ENCODE measurements at regions not wholly inside any gene's neighbourhood (a gene's known extent, or its start where the extent isn't known, plus 50 kb on each side); places are given as distances from the start of the nearest gene placed in this dataset.

DNA sequence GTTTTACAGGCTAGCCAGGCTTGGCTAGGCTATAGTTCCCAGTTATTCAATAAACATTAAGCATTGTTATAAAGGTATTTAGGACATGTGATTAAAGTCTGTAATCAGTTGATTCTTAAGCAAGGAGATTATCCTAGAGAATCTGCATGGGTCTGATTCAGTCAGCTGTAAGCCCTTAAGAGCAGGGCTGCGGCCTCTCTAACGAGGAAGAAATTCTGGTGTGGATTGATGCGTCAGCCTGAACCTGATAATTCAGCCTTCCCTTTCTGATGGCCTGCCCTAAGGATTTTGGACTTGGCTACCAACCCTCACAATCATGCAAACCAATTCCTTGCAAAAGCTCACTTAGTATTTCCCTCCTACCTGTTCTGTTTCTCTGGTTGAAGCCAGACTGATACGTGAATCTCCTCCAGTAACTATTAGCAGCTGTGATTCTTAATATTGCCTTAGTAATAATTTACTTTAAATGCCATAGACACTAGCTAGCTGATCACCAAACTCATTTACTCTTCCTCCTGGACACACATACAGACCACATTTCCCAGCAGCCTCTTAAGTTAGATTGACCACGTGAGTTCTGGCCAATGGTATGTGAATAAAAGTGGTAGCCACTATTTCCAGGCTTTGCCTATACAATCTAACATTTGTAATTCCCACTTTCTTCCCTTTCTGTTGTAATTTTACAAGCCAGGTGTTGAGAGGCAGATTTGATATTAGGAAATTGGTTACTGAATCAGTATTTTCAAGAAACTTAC lies 678.0 kb upstream of the INTU start:
- no peak for DNase-seq
- Mint-ChIP-seq H3K9me3 (peaks cover 2% of the 10 kb centered on the region), H3K4me3 (no peak overlapping the region), H3K4me1 (ENCODE audit: low read depth) (no peaks in the 10 kb centered on the region), H3K36me3 (ENCODE audit: low read depth) (no peaks in the 10 kb centered on the region), H3K27ac (no peak overlapping the region), H3K27me3 (ENCODE audit: low read depth) (no peaks in the 10 kb centered on the region)
- intact Hi-C loops (cut with micrococcal nuclease), result no loop called here
- CTCF ChIA-PET, result no interaction called here

DNA sequence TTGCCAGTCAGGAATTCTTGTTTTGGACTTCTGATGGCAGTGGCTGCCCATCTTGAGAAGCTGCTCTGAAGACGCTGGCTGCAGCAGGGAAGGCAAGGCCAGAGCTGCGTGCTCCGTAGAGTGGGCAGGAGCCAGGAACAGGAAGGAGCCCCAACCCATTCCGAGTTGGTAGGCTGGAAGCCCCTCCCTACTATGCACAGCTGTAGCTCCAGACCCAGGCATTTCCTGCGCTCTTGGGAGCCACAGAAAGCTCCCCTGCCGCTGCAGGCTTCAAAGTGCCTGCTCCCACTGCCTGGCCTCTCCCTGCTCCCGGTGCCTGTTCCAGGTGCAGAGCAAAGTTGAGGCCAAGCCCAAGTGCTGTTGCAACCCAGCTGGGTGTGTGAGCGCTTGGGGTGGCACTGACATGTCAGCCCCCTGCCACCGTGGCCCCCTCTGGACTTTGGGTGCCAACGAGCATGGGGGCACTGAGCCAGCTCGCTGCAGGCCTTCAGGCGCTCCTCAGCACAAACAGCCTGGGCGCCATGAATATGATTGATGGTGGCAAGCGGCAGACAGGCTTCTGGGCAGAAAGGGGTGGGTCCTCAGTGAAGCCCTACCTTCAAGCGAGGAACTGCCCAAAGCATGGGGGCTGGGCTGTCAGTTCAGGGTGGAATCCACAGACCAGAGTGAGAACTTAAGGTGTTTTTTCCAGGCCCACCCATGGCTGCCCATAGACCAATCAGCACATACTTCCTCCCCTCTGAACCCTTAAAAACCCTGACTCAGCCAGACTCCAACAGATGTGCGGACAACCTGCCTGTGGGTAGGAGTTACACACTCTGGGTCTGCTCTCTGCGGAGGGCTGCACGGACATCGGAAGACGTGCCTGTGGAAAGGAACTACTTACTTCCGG lies 677.2 kb upstream of the INTU start:
- no peaks in the 10 kb centered on the region for H3K36me3 Mint-ChIP-seq (ENCODE audit: low read depth)
- H3K27me3 Mint-ChIP-seq (ENCODE audit: low read depth), result no peaks in the 10 kb centered on the region
- H3K27ac Mint-ChIP-seq, result no peak overlapping the region
- intact Hi-C loops (cut with micrococcal nuclease), result no loop called here
- no peaks in the 10 kb centered on the region for H3K4me1 Mint-ChIP-seq (ENCODE audit: low read depth)
- CTCF ChIA-PET, result no interaction called here
- H3K9me3 Mint-ChIP-seq, result peaks cover 2% of the 10 kb centered on the region
- DNase-seq, result no peak
- H3K4me3 Mint-ChIP-seq, result no peak overlapping the region

DNA sequence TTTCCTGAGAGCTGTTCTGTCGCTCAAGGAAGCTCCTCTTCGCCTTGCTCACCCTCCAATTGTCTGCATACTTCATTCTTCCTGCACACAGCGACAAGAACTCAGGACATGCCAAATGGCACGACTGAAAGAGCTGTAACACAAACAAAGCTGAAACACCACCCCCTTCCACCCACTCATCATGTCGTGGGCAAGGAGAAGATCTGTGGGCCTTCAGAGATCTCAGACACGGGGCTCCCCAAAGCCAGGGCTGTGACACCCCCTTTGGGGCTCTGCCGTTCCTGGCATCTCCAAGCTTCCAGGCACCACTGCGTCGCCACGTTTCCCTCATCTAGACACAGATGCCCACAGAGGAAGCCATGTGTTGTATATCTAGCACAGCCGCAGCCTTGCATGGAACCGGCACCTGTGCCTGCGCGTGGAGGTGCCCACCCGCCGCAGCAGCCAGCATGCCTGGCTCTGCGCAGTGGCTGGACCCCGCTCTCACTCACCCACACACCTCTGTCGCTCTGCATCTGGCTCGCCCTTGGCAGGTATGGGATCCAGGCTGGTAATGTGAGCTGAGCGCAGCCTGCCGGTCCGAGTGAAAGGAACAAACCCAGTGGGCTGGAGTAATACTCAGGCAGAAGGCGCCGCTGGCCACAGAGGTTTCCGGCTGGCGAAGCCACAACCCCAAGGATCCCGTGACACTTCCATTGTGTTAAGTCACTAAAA lies 676.4 kb upstream of the INTU start:
- no peaks in the 10 kb centered on the region for H3K36me3 Mint-ChIP-seq (ENCODE audit: low read depth)
- intact Hi-C loops (cut with micrococcal nuclease), result no loop called here
- DNase-seq, result no peak
- H3K4me3 Mint-ChIP-seq, result no peak overlapping the region
- H3K27ac Mint-ChIP-seq, result no peak overlapping the region
- CTCF ChIA-PET, result no interaction called here
- no peaks in the 10 kb centered on the region for H3K4me1 Mint-ChIP-seq (ENCODE audit: low read depth)
- H3K27me3 Mint-ChIP-seq (ENCODE audit: low read depth), result no peaks in the 10 kb centered on the region
- peaks cover 2% of the 10 kb centered on the region for H3K9me3 Mint-ChIP-seq

DNA sequence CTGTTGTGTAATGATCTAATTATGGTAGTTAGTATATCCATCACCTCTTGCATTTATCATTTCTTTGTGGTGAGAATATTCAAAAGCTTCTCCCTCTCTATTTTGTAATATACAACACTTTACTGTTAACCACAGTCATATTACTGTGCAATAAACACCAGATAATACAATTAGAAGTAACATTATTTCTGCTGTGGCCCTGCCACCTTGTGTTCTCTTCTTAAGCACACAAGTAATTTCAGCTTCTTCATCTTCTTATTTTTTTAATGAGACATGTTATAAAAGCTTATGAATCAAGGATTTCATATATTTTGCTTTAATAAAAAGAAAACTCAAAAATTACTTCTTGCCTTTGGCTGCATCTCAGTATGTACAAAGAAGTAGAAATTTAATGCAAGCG lies 675.2 kb upstream of the INTU start:
- DNase-seq, result no peak
- H3K27me3 Mint-ChIP-seq (ENCODE audit: low read depth), result no peaks in the 10 kb centered on the region
- H3K9me3 Mint-ChIP-seq, result no peaks in the 10 kb centered on the region
- no peak overlapping the region for H3K27ac Mint-ChIP-seq
- H3K4me1 Mint-ChIP-seq (ENCODE audit: low read depth), result no peaks in the 10 kb centered on the region
- CTCF ChIA-PET, result interaction anchor here (0.6 kb wide), 1 partner anchor 770 kb away, joined by 3 read pairs; no protein-coding TSS in a partner anchor
- intact Hi-C loops (cut with micrococcal nuclease), result no loop called here
- no peak overlapping the region for H3K4me3 Mint-ChIP-seq
- no peaks in the 10 kb centered on the region for H3K36me3 Mint-ChIP-seq (ENCODE audit: low read depth)

DNA sequence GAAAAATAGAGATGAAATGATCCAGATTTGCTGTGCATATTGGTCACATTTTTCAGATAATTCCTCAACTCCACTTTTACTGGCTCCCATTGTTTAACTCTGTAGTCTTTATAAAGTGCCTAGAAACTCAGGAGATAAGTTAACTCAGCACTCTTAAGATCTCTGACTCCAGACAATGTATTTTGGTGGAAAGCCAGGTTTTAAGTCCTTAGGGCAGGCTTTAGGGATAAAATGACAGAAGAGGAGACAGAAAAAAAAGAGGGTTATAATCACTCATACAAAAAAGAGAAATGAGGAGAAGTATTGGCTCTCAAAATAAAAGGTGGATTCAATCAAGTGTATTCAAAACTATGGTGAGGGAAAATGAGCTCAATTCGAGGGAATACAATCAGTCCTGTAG lies 674.8 kb upstream of the INTU start:
- Mint-ChIP-seq H3K36me3 (ENCODE audit: low read depth) (no peaks in the 10 kb centered on the region), H3K4me3 (no peak overlapping the region), H3K9me3 (no peaks in the 10 kb centered on the region), H3K27ac (no peak overlapping the region), H3K27me3 (ENCODE audit: low read depth) (no peaks in the 10 kb centered on the region), H3K4me1 (ENCODE audit: low read depth) (no peaks in the 10 kb centered on the region)
- intact Hi-C loops (cut with micrococcal nuclease), result no loop called here
- CTCF ChIA-PET, result no interaction called here
- no peak for DNase-seq

DNA sequence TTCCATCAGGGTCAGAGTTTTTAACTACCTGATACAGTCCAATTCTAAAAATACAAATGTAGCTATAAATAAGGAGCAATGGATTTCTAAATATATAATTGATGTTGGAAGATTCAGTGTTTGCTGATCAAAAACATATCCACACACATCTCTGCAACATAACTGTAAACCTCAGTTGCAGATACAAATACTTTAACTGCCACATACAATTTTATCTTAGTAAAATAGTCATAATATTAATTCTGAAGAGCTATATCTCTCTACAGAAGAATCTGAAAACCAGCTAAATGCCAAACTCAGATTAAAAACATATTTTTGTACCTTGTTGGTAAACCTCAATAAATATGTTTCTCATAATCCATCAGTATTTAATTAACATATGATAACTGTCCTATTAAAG lies 674.3 kb upstream of the INTU start:
- Mint-ChIP-seq H3K27me3 (ENCODE audit: low read depth) (no peaks in the 10 kb centered on the region), H3K4me1 (ENCODE audit: low read depth) (no peaks in the 10 kb centered on the region), H3K4me3 (no peak overlapping the region), H3K9me3 (no peaks in the 10 kb centered on the region), H3K27ac (no peak overlapping the region), H3K36me3 (ENCODE audit: low read depth) (no peaks in the 10 kb centered on the region)
- CTCF ChIA-PET, result interaction anchor here (0.5 kb wide), 1 partner anchor 310 kb away, joined by 3 read pairs; no protein-coding TSS in a partner anchor
- no peak for DNase-seq
- intact Hi-C loops (cut with micrococcal nuclease), result no loop called here

DNA sequence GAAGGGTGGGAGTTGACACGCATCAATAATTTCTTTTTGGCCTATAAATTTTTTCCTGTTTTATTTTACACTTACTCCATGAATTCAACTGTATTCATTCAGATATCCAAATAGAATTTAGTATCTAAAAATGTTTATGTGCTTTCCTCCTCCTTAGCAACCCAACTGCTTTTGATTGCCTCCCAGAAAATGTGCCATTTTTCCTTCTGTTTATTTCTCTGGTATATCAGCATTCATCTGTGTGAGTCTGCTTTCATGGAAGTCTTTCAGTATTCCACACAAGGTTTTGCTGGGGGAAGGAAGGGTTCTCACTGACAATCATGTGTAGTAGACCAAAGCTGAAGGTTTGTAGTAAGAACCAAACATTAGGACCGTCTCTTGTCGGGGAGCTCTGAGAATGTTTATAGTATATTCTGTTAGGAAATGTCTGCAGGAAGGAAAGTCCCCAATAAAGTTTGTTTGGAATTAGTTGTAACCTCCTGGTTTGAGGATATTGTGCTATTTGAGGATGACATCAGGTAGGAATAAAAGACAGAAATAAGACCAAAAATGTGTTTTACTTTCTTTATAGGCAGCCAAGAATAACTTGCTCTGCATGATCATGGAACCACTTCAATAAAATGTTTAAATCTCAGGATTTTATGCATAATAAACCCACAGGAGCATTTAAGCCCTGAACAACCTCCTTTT lies 673.6 kb upstream of the INTU start:
- CTCF ChIA-PET, result no interaction called here
- H3K9me3 Mint-ChIP-seq, result no peaks in the 10 kb centered on the region
- no peaks in the 10 kb centered on the region for H3K36me3 Mint-ChIP-seq (ENCODE audit: low read depth)
- DNase-seq, result no peak
- H3K27ac Mint-ChIP-seq, result no peak overlapping the region
- H3K4me1 Mint-ChIP-seq (ENCODE audit: low read depth), result no peaks in the 10 kb centered on the region
- intact Hi-C loops (cut with micrococcal nuclease), result no loop called here
- no peaks in the 10 kb centered on the region for H3K27me3 Mint-ChIP-seq (ENCODE audit: low read depth)
- H3K4me3 Mint-ChIP-seq, result no peak overlapping the region

DNA sequence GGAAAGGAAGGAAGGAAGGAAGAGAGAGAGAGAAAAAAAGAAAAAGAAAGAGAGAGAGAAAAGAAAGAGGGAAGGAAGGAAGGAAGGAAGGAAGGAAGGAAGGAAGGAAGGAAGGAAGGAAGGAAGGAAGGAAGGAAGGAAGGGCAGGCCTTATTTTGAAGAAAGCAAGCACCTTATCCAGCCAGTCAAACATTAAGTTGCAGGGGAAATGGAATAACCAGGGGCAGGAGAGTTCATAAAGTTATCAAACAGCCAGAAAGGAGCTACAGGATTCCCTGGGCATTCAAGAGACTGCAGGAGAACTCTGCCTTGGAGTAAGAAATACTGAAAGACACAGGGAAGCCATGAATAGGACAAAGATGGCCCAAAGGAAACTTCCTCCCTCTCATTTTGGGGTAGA lies 672.0 kb upstream of the INTU start:
- Mint-ChIP-seq H3K27ac (no peak overlapping the region), H3K4me1 (ENCODE audit: low read depth) (no peaks in the 10 kb centered on the region)

DNA sequence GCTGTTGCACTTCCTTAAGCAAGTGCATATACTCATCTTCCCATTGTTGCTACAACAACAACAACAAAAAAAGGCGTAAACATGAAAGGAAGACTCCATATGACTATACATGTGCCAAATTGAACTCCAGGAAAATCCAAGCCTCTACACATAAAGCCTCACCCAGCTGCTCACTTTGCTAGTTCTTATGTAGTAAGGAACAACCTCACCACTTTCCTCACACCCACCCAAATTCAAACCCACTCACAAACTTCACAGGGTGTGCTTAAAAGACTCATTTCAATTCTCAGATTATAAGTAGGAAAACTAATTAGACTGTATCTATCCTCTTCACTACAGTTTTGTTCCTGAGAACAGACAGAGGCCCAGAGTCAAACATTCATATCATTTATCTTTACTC lies 671.1 kb upstream of the INTU start:
- H3K27ac Mint-ChIP-seq, result no peak overlapping the region
- no peaks in the 10 kb centered on the region for H3K4me1 Mint-ChIP-seq (ENCODE audit: low read depth)
- no peaks in the 10 kb centered on the region for H3K27me3 Mint-ChIP-seq (ENCODE audit: low read depth)
- no peaks in the 10 kb centered on the region for H3K36me3 Mint-ChIP-seq (ENCODE audit: low read depth)
- intact Hi-C loops (cut with micrococcal nuclease), result no loop called here
- H3K9me3 Mint-ChIP-seq, result no peaks in the 10 kb centered on the region
- no peak overlapping the region for H3K4me3 Mint-ChIP-seq
- DNase-seq, result no peak
- CTCF ChIA-PET, result no interaction called here

More for the DNA sequence above, 672.0 kb upstream of the INTU start:
- DNase-seq, result no peak
- Mint-ChIP-seq H3K4me3 (no peak overlapping the region), H3K9me3 (no peaks in the 10 kb centered on the region), H3K36me3 (ENCODE audit: low read depth) (no peaks in the 10 kb centered on the region), H3K27me3 (ENCODE audit: low read depth) (no peaks in the 10 kb centered on the region)
- CTCF ChIA-PET, result no interaction called here
- intact Hi-C loops (cut with micrococcal nuclease), result no loop called here

DNA sequence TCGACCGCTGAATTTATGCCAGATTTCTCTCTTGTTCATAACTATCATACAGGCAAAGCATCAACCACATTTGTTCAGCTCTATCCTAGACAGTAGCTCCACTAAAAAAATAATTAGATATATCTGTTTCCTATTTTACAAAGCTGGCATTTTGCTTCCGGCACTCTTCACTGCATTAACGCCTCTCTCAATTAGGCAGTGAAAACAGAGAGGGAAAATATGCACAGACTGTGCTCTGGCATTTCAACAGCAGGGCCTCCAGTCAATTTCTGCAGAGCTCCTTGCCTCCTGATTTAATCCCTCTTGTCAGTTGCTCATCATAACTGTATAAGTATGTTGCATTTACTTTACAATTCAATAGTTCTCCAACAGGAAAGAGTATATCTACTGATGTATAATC lies 666.9 kb upstream of the INTU start:
- H3K27me3 Mint-ChIP-seq (ENCODE audit: low read depth), result no peaks in the 10 kb centered on the region

DNA sequence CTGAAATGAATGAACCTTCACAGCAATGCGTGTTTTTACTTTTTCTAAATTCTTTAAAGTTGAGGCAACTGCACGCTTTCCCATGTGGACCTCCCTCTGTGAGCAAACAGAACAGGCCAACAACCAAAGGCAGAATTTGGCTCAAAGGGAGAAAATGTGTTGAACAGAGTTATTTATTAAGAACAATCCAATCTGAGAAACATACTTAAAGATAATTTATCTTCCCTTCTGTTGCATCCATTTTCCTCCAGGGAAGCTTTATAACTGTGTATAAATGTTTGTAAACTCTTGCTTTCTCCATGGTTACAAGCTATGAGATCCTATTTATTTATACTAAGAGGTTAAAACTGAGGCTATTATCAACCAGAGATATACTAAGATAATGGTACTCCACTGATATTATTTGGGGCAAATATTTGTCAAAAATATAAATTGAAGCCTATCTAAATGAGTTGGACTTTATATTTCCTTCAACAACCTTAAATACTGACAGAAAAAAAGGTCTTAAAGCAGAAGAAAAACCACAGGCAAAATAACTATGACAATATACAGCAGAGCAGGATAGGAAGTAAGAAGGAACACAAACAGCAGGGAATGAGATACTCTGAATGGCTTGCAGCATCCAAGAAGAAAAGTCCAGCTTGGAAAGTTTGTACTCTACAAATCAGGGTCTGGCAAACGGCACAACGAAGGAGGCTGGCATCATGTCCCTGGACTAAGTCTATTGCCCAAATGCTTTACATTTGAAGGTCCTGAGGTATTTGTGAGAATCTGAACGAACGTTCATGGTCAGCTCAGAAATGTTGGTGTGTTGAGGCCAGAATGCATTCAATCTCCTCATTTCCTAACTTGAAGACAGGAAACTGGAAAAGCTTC lies 663.2 kb upstream of the INTU start:
- no peaks in the 10 kb centered on the region for H3K4me1 Mint-ChIP-seq (ENCODE audit: low read depth)
- H3K27me3 Mint-ChIP-seq (ENCODE audit: low read depth), result no peaks in the 10 kb centered on the region
- no peak for DNase-seq
- no peaks in the 10 kb centered on the region for H3K36me3 Mint-ChIP-seq (ENCODE audit: low read depth)
- H3K9me3 Mint-ChIP-seq, result peaks cover 2% of the 10 kb centered on the region
- H3K4me3 Mint-ChIP-seq, result no peak overlapping the region
- CTCF ChIA-PET, result no interaction called here
- H3K27ac Mint-ChIP-seq, result no peak overlapping the region
- intact Hi-C loops (cut with micrococcal nuclease), result no loop called here

More for the DNA sequence above, 666.9 kb upstream of the INTU start:
- H3K4me3 Mint-ChIP-seq, result no peak overlapping the region
- H3K4me1 Mint-ChIP-seq (ENCODE audit: low read depth), result no peaks in the 10 kb centered on the region
- no peaks in the 10 kb centered on the region for H3K36me3 Mint-ChIP-seq (ENCODE audit: low read depth)
- intact Hi-C loops (cut with micrococcal nuclease), result no loop called here
- H3K9me3 Mint-ChIP-seq, result peaks cover 2% of the 10 kb centered on the region
- DNase-seq, result no peak
- H3K27ac Mint-ChIP-seq, result no peak overlapping the region
- CTCF ChIA-PET, result no interaction called here
